ENCODE measurements at regions not wholly inside any gene's neighbourhood (a gene's known extent, or its start where the extent isn't known, plus 50 kb on each side); places are given as distances from the start of the nearest gene placed in this dataset.

GRCh38 chr5:125047871-125048270 lies 301.4 kb upstream of the ZNF608 start:
- intact Hi-C loops (cut with micrococcal nuclease; ENCODE audit: unreplicated experiment) (no loop called here), in situ Hi-C loops (cut with MboI) (no loop called here)
- Histone ChIP-seq H3K27ac (ENCODE audit: control insufficient read depth, insufficient read depth) (no peak overlapping the region), H3K27me3 (replicated peaks in 1 of 2; ENCODE audit: control insufficient read depth in 2 of 2, insufficient read depth in 2 of 2, low read length in 1 of 2) (no peaks in the 10 kb centered on the region), H3K4me2 (ENCODE audit: control insufficient read depth, insufficient read depth) (no peak overlapping the region), H4K20me1 (ENCODE audit: control insufficient read depth, insufficient read depth) (no peaks in the 10 kb centered on the region), H2AFZ (ENCODE audit: control insufficient read depth, low read depth, low read length) (no peak overlapping the region), H3K36me3 (ENCODE audit: control insufficient read depth in 2 of 2, insufficient read depth in 2 of 2, low read length in 1 of 2) (no peaks in the 10 kb centered on the region), H3K4me3 (no peak overlapping the region), H3K79me2 (ENCODE audit: control insufficient read depth, insufficient read depth, low read length) (no peaks in the 10 kb centered on the region), H3K9me3 (replicated peaks; ENCODE audit: control insufficient read depth, insufficient read depth, low read length) (no peaks in the 10 kb centered on the region), H3K4me1 (ENCODE audit: control insufficient read depth, insufficient read depth, low read length) (no peaks in the 10 kb centered on the region), H3K9ac (ENCODE audit: control insufficient read depth, insufficient read depth, low read length) (no peak overlapping the region)
- 92% methylated on average over 3 of the region's 3 CpGs for WGBS (ENCODE audit: insufficient coverage, insufficient replicate concordance, low lambda C conversion rate, missing lambda C conversion rate)
- TF ChIP-seq EP300 (IDR thresholded peaks at IDR 0.05; ENCODE audit: borderline replicate concordance in 1 of 2, control insufficient read depth in 1 of 2, low read depth in 2 of 2, low read length in 2 of 2), result no peak
- ChIA-PET SMC1A (ENCODE audit: uncharacterized antibody, unreplicated experiment) (interaction anchor here (1.1 to 1.4 kb wide), 3 partner anchors 12 to 23 kb away, joined by 3 to 4 read pairs (median 4); no protein-coding TSS in a partner anchor), POLR2A (interaction anchor here (0.8 kb wide), 1 partner anchor 33 kb away, joined by 3 read pairs; no protein-coding TSS in a partner anchor), CTCF (no interaction called here), RAD21 (ENCODE audit: unreplicated experiment) (no interaction called here)
- DNase-seq (ENCODE audit: low read depth, low spot score) (no peak), FAIRE-seq (no peak), ATAC-seq (no peak)
- BruUV-seq (replicated peaks), result no TSS peak

- no peaks in the 10 kb centered on the region for H4K20me1 ChIP-seq (ENCODE audit: control insufficient read depth, insufficient read depth)
- in situ Hi-C loops (cut with MboI) (no loop called here), intact Hi-C loops (cut with micrococcal nuclease; ENCODE audit: unreplicated experiment) (no loop called here)
- no peak overlapping the region for H3K4me2 ChIP-seq (ENCODE audit: control insufficient read depth, insufficient read depth)
- H2AFZ ChIP-seq (ENCODE audit: control insufficient read depth, low read depth, low read length), result no peak overlapping the region
- no peaks in the 10 kb centered on the region for H3K9me3 ChIP-seq (replicated peaks; ENCODE audit: control insufficient read depth, insufficient read depth, low read length)
- H3K79me2 ChIP-seq (ENCODE audit: control insufficient read depth, insufficient read depth, low read length), result no peaks in the 10 kb centered on the region
- POLR2A ChIA-PET, result no interaction called here
- H3K27me3 ChIP-seq (replicated peaks in 1 of 2; ENCODE audit: control insufficient read depth in 2 of 2, insufficient read depth in 2 of 2, low read length in 1 of 2), result no peaks in the 10 kb centered on the region
- ATAC-seq (no peak), FAIRE-seq (no peak), DNase-seq (ENCODE audit: low read depth, low spot score) (no peak)
- BruUV-seq (replicated peaks), result no TSS peak
- CTCF ChIA-PET, result interaction anchor here (1.6 kb wide), 1 partner anchor 12 kb away, joined by 3 read pairs; no protein-coding TSS in a partner anchor
- SMC1A ChIA-PET (ENCODE audit: uncharacterized antibody, unreplicated experiment), result interaction anchor here (0.6 to 1.2 kb wide), 4 partner anchors 11 to 32 kb away, joined by 3 to 4 read pairs (median 4); no protein-coding TSS in a partner anchor
- H3K36me3 ChIP-seq (ENCODE audit: control insufficient read depth in 2 of 2, insufficient read depth in 2 of 2, low read length in 1 of 2), result no peaks in the 10 kb centered on the region
- no peak overlapping the region for H3K4me3 ChIP-seq
- WGBS (ENCODE audit: insufficient coverage, insufficient replicate concordance, low lambda C conversion rate, missing lambda C conversion rate), result 77% methylated on average over 6 of the region's 6 CpGs
- H3K27ac ChIP-seq (ENCODE audit: control insufficient read depth, insufficient read depth), result no peak overlapping the region
- RAD21 ChIA-PET (ENCODE audit: unreplicated experiment), result no interaction called here
- no peaks in the 10 kb centered on the region for H3K4me1 ChIP-seq (ENCODE audit: control insufficient read depth, insufficient read depth, low read length)
- no peak overlapping the region for H3K9ac ChIP-seq (ENCODE audit: control insufficient read depth, insufficient read depth, low read length)
- no peak for TF ChIP-seq EP300 (IDR thresholded peaks at IDR 0.05; ENCODE audit: borderline replicate concordance in 1 of 2, control insufficient read depth in 1 of 2, low read depth in 2 of 2, low read length in 2 of 2)
- TF ChIP-seq POLR2AphosphoS5 (IDR thresholded peaks at IDR 0.05; ENCODE audit: low read length), result no peak
- TF ChIP-seq SMAD5 (IDR thresholded peaks at IDR 0.05; ENCODE audit: low read depth), result no peak
- no peak for TF ChIP-seq ZNF384 (IDR thresholded peaks at IDR 0.05; ENCODE audit: borderline replicate concordance, low read depth, low read length)
- no peak for TF ChIP-seq TCF12 (IDR thresholded peaks at IDR 0.05; ENCODE audit: low read depth, low read length)
- TF ChIP-seq NR2C2 (IDR thresholded peaks at IDR 0.05; ENCODE audit: borderline replicate concordance, control insufficient read depth, insufficient read length, low read depth), result no peak
- no peak for TF ChIP-seq NFXL1 (IDR thresholded peaks at IDR 0.05; ENCODE audit: borderline replicate concordance)
- TF ChIP-seq DPF2 (IDR thresholded peaks at IDR 0.05), result no peak
- TF ChIP-seq YY1 (IDR thresholded peaks at IDR 0.05; ENCODE audit: low read depth, low read length), result no peak
- no peak for TF ChIP-seq REST (IDR thresholded peaks at IDR 0.05; ENCODE audit: low read depth, low read length)
Measured at GRCh38 chr5:125049721-125050702, 303.6 kb upstream of the ZNF608 start.

All from GM12878 (cell line).